ENCODE measurements at regions not wholly inside any gene's neighbourhood (a gene's known extent, or its start where the extent isn't known, plus 50 kb on each side); places are given as distances from the start of the nearest gene placed in this dataset.
A peak's percentile ranks its signal among the peaks of the same experiment; 100 is the strongest.

DNA sequence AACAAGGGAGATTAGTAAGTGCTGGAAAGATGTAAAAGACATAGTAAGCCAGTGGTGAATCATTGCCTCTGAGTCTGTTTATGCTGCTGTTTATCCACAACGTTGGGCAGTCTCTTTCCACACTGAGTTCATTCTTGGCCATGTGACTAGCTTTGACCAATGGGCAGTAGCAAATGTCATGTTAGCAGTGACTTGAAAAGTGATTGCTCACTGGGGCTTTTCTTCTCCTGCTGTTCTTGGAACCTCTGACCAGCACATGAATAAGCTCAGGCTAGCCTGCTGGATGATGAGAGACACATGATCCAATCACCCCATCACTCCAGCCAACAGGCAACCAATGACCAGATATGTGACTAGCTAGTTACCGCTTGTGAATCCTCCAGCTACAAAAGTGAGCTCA lies 360.4 kb downstream of the SLC4A3 start:
- DNase-seq (no peak), ATAC-seq (no peak)
- no peak overlapping the region for H3K4me3 Mint-ChIP-seq
- H3K4me1 Mint-ChIP-seq (ENCODE audit: low read depth) = no peaks in the 10 kb centered on the region
- H3K27ac Mint-ChIP-seq = no peak overlapping the region
- ChIA-PET CTCF (no interaction called here), POLR2A (no interaction called here)
- H3K27me3 Mint-ChIP-seq (ENCODE audit: low read depth) = no peaks in the 10 kb centered on the region
- no peaks in the 10 kb centered on the region for H3K9me3 Mint-ChIP-seq (ENCODE audit: insufficient read depth)
- H3K36me3 Mint-ChIP-seq (ENCODE audit: low read depth) = no peaks in the 10 kb centered on the region

DNA sequence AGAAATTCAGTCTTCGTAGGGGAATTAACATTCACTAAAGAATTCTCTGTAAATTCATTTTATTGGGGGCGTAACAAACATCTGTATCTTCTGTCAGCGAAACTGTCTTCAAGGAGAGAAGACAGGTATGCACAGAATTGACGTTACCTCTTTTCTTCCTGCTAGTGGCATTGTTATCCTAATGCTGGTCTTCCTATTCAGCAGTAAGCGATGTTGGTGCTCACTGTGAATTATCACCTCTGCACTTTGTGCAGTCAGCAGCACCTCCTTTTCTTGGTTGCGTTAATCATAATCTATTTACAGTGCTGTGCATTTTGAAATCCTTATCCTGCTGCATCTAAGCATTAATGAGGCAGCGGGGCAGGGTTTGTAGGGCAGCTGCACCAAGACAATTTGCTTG lies 362.3 kb downstream of the SLC4A3 start:
- H3K27ac Mint-ChIP-seq = no peak overlapping the region
- H3K36me3 Mint-ChIP-seq (ENCODE audit: low read depth) = no peaks in the 10 kb centered on the region
- no peaks in the 10 kb centered on the region for H3K27me3 Mint-ChIP-seq (ENCODE audit: low read depth)
- no peak for ATAC-seq
- ChIA-PET CTCF (no interaction called here), POLR2A (no interaction called here)
- DNase-seq = no peak
- no peak overlapping the region for H3K4me3 Mint-ChIP-seq
- H3K4me1 Mint-ChIP-seq (ENCODE audit: low read depth) = no peaks in the 10 kb centered on the region
- no peaks in the 10 kb centered on the region for H3K9me3 Mint-ChIP-seq (ENCODE audit: insufficient read depth)

- DNase-seq = no peak
- Mint-ChIP-seq H3K27ac (no peak overlapping the region), H3K27me3 (ENCODE audit: low read depth) (no peaks in the 10 kb centered on the region), H3K9me3 (ENCODE audit: insufficient read depth) (no peaks in the 10 kb centered on the region), H3K36me3 (ENCODE audit: low read depth) (no peaks in the 10 kb centered on the region), H3K4me3 (no peak overlapping the region), H3K4me1 (ENCODE audit: low read depth) (no peaks in the 10 kb centered on the region)
- ChIA-PET POLR2A (no interaction called here), CTCF (no interaction called here)
- no peak for ATAC-seq
Observed at GRCh38 chr2:219991116-219991515, 363.7 kb downstream of the SLC4A3 start.

GRCh38 chr2:219995399-219995798 lies 368.0 kb downstream of the SLC4A3 start:
- H3K27ac Mint-ChIP-seq = no peak overlapping the region
- H3K36me3 Mint-ChIP-seq (ENCODE audit: low read depth) = no peaks in the 10 kb centered on the region
- ChIA-PET POLR2A (no interaction called here), CTCF (no interaction called here)
- H3K4me1 Mint-ChIP-seq (ENCODE audit: low read depth) = no peaks in the 10 kb centered on the region
- H3K4me3 Mint-ChIP-seq = no peak overlapping the region
- DNase-seq (no peak), ATAC-seq (no peak)
- H3K9me3 Mint-ChIP-seq (ENCODE audit: insufficient read depth) = no peaks in the 10 kb centered on the region
- H3K27me3 Mint-ChIP-seq (ENCODE audit: low read depth) = no peaks in the 10 kb centered on the region

- no peaks in the 10 kb centered on the region for H3K27me3 Mint-ChIP-seq (ENCODE audit: low read depth)
- CTCF ChIA-PET = no interaction called here
- no peak overlapping the region for H3K4me3 Mint-ChIP-seq
- H3K36me3 Mint-ChIP-seq (ENCODE audit: low read depth) = no peaks in the 10 kb centered on the region
- POLR2A ChIA-PET = no interaction called here
- H3K9me3 Mint-ChIP-seq (ENCODE audit: insufficient read depth) = no peaks in the 10 kb centered on the region
- DNase-seq = no peak
- no peak for ATAC-seq
- no peaks in the 10 kb centered on the region for H3K4me1 Mint-ChIP-seq (ENCODE audit: low read depth)
- no peak overlapping the region for H3K27ac Mint-ChIP-seq
Observed at GRCh38 chr2:219995991-219996765, 368.7 kb downstream of the SLC4A3 start.

GRCh38 chr2:219997341-219997851 lies 370.0 kb downstream of the SLC4A3 start:
- Mint-ChIP-seq H3K4me3 (no peak overlapping the region), H3K27ac (no peak overlapping the region), H3K36me3 (ENCODE audit: low read depth) (no peaks in the 10 kb centered on the region), H3K9me3 (ENCODE audit: insufficient read depth) (no peaks in the 10 kb centered on the region), H3K27me3 (ENCODE audit: low read depth) (no peaks in the 10 kb centered on the region), H3K4me1 (ENCODE audit: low read depth) (no peaks in the 10 kb centered on the region)
- DNase-seq = peak; percentile 22
- ChIA-PET POLR2A (no interaction called here), CTCF (no interaction called here)
- no peak for ATAC-seq

DNA sequence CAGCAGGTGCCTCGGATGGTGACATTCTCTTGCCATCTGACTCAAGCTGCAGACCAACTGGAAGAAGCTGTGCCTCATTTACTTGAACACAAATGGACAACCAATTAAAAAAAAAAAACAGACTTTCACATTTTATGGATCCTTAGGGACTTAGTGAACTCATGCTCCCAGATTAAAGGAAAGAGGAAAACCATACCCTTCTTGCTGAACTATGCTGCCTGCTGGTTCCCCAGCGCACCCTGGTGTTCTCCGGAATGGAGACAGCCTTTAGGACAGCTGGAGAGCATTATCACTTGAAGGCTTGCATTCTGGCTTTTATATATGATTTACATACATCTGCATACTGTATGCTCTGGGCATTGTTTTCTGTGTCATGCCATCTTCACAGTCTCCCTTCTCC lies 370.7 kb downstream of the SLC4A3 start:
- Mint-ChIP-seq H3K27ac (no peak overlapping the region), H3K36me3 (ENCODE audit: low read depth) (no peaks in the 10 kb centered on the region), H3K4me1 (ENCODE audit: low read depth) (no peaks in the 10 kb centered on the region), H3K9me3 (ENCODE audit: insufficient read depth) (no peaks in the 10 kb centered on the region), H3K4me3 (no peak overlapping the region), H3K27me3 (ENCODE audit: low read depth) (no peaks in the 10 kb centered on the region)
- ChIA-PET CTCF (no interaction called here), POLR2A (no interaction called here)
- DNase-seq (no peak), ATAC-seq (no peak)

GRCh38 chr2:219998714-219999227 lies 371.3 kb downstream of the SLC4A3 start:
- ChIA-PET CTCF (no interaction called here), POLR2A (no interaction called here)
- no peak overlapping the region for H3K27ac Mint-ChIP-seq
- no peaks in the 10 kb centered on the region for H3K27me3 Mint-ChIP-seq (ENCODE audit: low read depth)
- no peaks in the 10 kb centered on the region for H3K9me3 Mint-ChIP-seq (ENCODE audit: insufficient read depth)
- DNase-seq (no peak), ATAC-seq (no peak)
- no peak overlapping the region for H3K4me3 Mint-ChIP-seq
- H3K36me3 Mint-ChIP-seq (ENCODE audit: low read depth) = no peaks in the 10 kb centered on the region
- no peaks in the 10 kb centered on the region for H3K4me1 Mint-ChIP-seq (ENCODE audit: low read depth)

- no peak overlapping the region for H3K4me3 Mint-ChIP-seq
- H3K4me1 Mint-ChIP-seq (ENCODE audit: low read depth) = no peaks in the 10 kb centered on the region
- ATAC-seq (no peak), DNase-seq (no peak)
- H3K36me3 Mint-ChIP-seq (ENCODE audit: low read depth) = no peaks in the 10 kb centered on the region
- ChIA-PET POLR2A (no interaction called here), CTCF (no interaction called here)
- H3K9me3 Mint-ChIP-seq (ENCODE audit: insufficient read depth) = no peaks in the 10 kb centered on the region
- no peak overlapping the region for H3K27ac Mint-ChIP-seq
- H3K27me3 Mint-ChIP-seq (ENCODE audit: low read depth) = no peaks in the 10 kb centered on the region
Observed at GRCh38 chr2:220000080-220000479, 372.6 kb downstream of the SLC4A3 start.

DNA sequence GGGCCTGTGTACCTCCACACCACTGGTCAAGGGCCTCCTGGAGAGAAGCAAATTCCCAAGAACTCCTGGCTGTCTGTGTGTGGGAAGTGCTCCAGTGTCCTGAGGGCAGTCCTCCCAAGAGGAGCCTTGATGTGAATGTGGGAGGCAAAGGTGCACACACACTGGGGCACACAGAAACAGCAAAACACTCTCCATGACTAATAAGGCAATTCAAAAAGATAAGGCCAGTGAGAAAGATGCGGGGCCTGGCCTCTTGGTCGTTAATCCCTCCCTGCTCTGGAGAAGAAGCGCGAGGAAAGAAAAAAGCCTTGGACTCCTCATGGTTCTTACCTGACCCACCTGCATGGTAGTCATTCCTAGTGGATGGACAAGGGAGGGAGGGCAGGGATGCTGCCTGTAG lies 373.2 kb downstream of the SLC4A3 start:
- H3K36me3 Mint-ChIP-seq (ENCODE audit: low read depth) = no peaks in the 10 kb centered on the region
- DNase-seq (no peak), ATAC-seq (no peak)
- no peak overlapping the region for H3K27ac Mint-ChIP-seq
- ChIA-PET CTCF (no interaction called here), POLR2A (no interaction called here)
- H3K4me3 Mint-ChIP-seq = no peak overlapping the region
- no peaks in the 10 kb centered on the region for H3K9me3 Mint-ChIP-seq (ENCODE audit: insufficient read depth)
- H3K4me1 Mint-ChIP-seq (ENCODE audit: low read depth) = no peaks in the 10 kb centered on the region
- no peaks in the 10 kb centered on the region for H3K27me3 Mint-ChIP-seq (ENCODE audit: low read depth)

DNA sequence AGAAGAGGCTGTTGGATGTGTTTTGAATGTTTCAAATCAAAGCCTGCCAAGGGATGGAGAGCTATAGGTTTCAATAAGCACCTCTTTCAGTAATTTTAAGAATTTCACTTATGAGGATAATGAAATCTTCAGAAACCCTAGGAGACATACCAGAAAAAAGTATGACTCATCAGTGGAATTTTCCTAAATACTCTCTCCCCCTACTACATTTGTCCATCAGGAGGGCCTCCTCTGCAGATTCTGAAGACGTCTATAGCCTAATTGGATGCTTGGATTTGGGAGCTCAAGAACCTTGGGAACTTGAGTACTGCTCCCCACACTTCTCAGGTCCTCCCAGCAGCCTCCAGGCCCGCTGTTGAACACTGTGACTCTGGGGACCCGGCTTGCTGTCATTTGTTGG lies 374.3 kb downstream of the SLC4A3 start:
- Mint-ChIP-seq H3K27me3 (ENCODE audit: low read depth) (no peaks in the 10 kb centered on the region), H3K36me3 (ENCODE audit: low read depth) (no peaks in the 10 kb centered on the region), H3K9me3 (ENCODE audit: insufficient read depth) (no peaks in the 10 kb centered on the region), H3K4me1 (ENCODE audit: low read depth) (no peaks in the 10 kb centered on the region), H3K27ac (no peak overlapping the region), H3K4me3 (no peak overlapping the region)
- CTCF ChIA-PET = no interaction called here
- POLR2A ChIA-PET = no interaction called here
- DNase-seq (no peak), ATAC-seq (no peak)

- Mint-ChIP-seq H3K36me3 (ENCODE audit: low read depth) (no peaks in the 10 kb centered on the region), H3K27ac (no peak overlapping the region), H3K9me3 (ENCODE audit: insufficient read depth) (no peaks in the 10 kb centered on the region), H3K27me3 (ENCODE audit: low read depth) (no peaks in the 10 kb centered on the region), H3K4me3 (no peak overlapping the region), H3K4me1 (ENCODE audit: low read depth) (no peaks in the 10 kb centered on the region)
- ChIA-PET POLR2A (no interaction called here), CTCF (no interaction called here)
- no peak for ATAC-seq
- DNase-seq = no peak
Observed at GRCh38 chr2:220002251-220002650, 374.8 kb downstream of the SLC4A3 start.

DNA sequence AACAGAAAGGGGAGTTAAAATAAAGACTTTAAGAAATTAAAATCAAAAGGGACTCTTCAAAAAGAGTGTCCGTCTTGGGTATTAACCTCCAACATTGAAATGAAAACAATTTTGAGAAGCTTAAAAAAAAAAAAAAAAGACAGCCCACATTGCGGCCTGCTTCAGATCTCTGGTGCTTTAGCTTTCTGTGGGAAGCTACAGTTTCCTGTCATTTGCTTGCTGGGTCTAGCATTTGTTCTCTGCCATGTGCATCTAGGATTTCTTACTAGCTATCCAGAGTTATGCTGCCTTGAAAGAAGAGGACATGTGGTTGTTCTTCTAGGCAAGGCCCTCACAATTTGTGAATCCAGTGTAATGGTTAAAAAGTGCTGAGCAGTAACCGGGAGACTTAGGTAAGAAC lies 375.3 kb downstream of the SLC4A3 start:
- ATAC-seq = no peak
- H3K36me3 Mint-ChIP-seq (ENCODE audit: low read depth) = no peaks in the 10 kb centered on the region
- no peak overlapping the region for H3K27ac Mint-ChIP-seq
- ChIA-PET POLR2A (no interaction called here), CTCF (no interaction called here)
- no peak overlapping the region for H3K4me3 Mint-ChIP-seq
- no peaks in the 10 kb centered on the region for H3K4me1 Mint-ChIP-seq (ENCODE audit: low read depth)
- H3K27me3 Mint-ChIP-seq (ENCODE audit: low read depth) = no peaks in the 10 kb centered on the region
- no peak for DNase-seq
- H3K9me3 Mint-ChIP-seq (ENCODE audit: insufficient read depth) = no peaks in the 10 kb centered on the region
